Cardiac muscle cell (in vitro differentiated cells and primary cell): ENCODE measurements at regions not wholly inside any gene's neighbourhood (a gene's known extent, or its start where the extent isn't known, plus 50 kb on each side); places are given as distances from the start of the nearest gene placed in this dataset.
A peak's percentile ranks its signal among the peaks of the same experiment; 100 is the strongest.

ENCODE experiments used
- DNase-seq, 2 donors: peaks; one replicate each; pipeline versions ENCODE4 v3.0.0 to v3.0.0-alpha.2; 2010 to 2017; ENCODE audit warnings: low read depth in 1 of 2, low spot score in 1 of 2
- H3K27ac ChIP-seq: fragments of 200-600 bp; sonication (generic); 2 replicates; pipeline ENCODE4 v1.5.1; 2016
- H3K27me3 ChIP-seq: fragments of 200-600 bp; sonication (generic); 2 replicates; pipeline ENCODE4 v1.6.0; 2016; ENCODE audit warnings: control low read depth
- H3K36me3 ChIP-seq: fragments of 200-600 bp; sonication (generic); 2 replicates; pipeline ENCODE4 v1.5.1; 2016; ENCODE audit warnings: control low read depth
- H3K4me1 ChIP-seq: fragments of 200-600 bp; sonication (generic); 2 replicates; pipeline ENCODE4 v1.8.1; 2017; ENCODE audit warnings: low read depth, mild to moderate bottlenecking, mixed run types
- H3K4me3 ChIP-seq: fragments of 200-600 bp; sonication (generic); 2 replicates; pipeline ENCODE4 v1.5.1; 2016; ENCODE audit warnings: mild to moderate bottlenecking
- H3K9me3 ChIP-seq: fragments of 200-600 bp; sonication (generic); 2 replicates; pipeline ENCODE4 v1.5.1; 2017; ENCODE audit warnings: low read depth, mild to moderate bottlenecking, control low read depth
- CTCF ChIP-seq: IDR thresholded peaks from 2 replicates; pipeline ENCODE4 v1.5.1; 2012; ENCODE audit warnings: low read depth, mild to moderate bottlenecking, low read length

- no peaks in the 10 kb centered on the region for H3K4me1 ChIP-seq
- no peak overlapping the region for H3K4me3 ChIP-seq
- DNase-seq, result no peak
- no peaks in the 10 kb centered on the region for H3K27me3 ChIP-seq
- no peak overlapping the region for H3K27ac ChIP-seq
- TF ChIP-seq CTCF, result no peak
- no peaks in the 10 kb centered on the region for H3K36me3 ChIP-seq
- H3K9me3 ChIP-seq, result no peaks in the 10 kb centered on the region
Measured at GRCh38 chr12:116338064-116338846, 60.8 kb upstream of the MED13L start.

- no peaks in the 10 kb centered on the region for H3K36me3 ChIP-seq
- H3K4me3 ChIP-seq, result no peak overlapping the region
- no peaks in the 10 kb centered on the region for H3K4me1 ChIP-seq
- no peak overlapping the region for H3K27ac ChIP-seq
- DNase-seq, result no peak
- no peak for TF ChIP-seq CTCF
- H3K9me3 ChIP-seq, result no peaks in the 10 kb centered on the region
- H3K27me3 ChIP-seq, result no peaks in the 10 kb centered on the region
Measured at GRCh38 chr12:116339062-116339461, 61.6 kb upstream of the MED13L start.

GRCh38 chr12:116339800-116340371 lies 62.4 kb upstream of the MED13L start:
- H3K4me1 ChIP-seq, result no peaks in the 10 kb centered on the region
- no peak overlapping the region for H3K4me3 ChIP-seq
- no peaks in the 10 kb centered on the region for H3K36me3 ChIP-seq
- TF ChIP-seq CTCF, result no peak
- DNase-seq, result peak in 1 of 2 donors; percentile 25
- no peaks in the 10 kb centered on the region for H3K9me3 ChIP-seq
- H3K27me3 ChIP-seq, result no peaks in the 10 kb centered on the region
- no peak overlapping the region for H3K27ac ChIP-seq

GRCh38 chr12:116343331-116343884 lies 65.9 kb upstream of the MED13L start:
- no peaks in the 10 kb centered on the region for H3K36me3 ChIP-seq
- no peaks in the 10 kb centered on the region for H3K27me3 ChIP-seq
- DNase-seq, result no peak
- H3K4me3 ChIP-seq, result no peak overlapping the region
- H3K4me1 ChIP-seq, result peaks cover 10% of the 10 kb centered on the region
- no peak overlapping the region for H3K27ac ChIP-seq
- TF ChIP-seq CTCF, result no peak
- no peaks in the 10 kb centered on the region for H3K9me3 ChIP-seq

GRCh38 chr12:116346222-116346621 lies 68.7 kb upstream of the MED13L start:
- no peaks in the 10 kb centered on the region for H3K27me3 ChIP-seq
- DNase-seq, result peak; percentile 49 to 73

More at GRCh38 chr12:116346222-116346621, 68.7 kb upstream of the MED13L start:
- peaks cover 10% of the 10 kb centered on the region for H3K4me1 ChIP-seq
- no peak for TF ChIP-seq CTCF
- H3K4me3 ChIP-seq, result no peak overlapping the region
- H3K9me3 ChIP-seq, result no peaks in the 10 kb centered on the region
- H3K27ac ChIP-seq, result peak overlapping the region; percentile 38
- no peaks in the 10 kb centered on the region for H3K36me3 ChIP-seq
